ENCODE measurements at regions not wholly inside any gene's neighbourhood (a gene's known extent, or its start where the extent isn't known, plus 50 kb on each side); places are given as distances from the start of the nearest gene placed in this dataset.

DNA sequence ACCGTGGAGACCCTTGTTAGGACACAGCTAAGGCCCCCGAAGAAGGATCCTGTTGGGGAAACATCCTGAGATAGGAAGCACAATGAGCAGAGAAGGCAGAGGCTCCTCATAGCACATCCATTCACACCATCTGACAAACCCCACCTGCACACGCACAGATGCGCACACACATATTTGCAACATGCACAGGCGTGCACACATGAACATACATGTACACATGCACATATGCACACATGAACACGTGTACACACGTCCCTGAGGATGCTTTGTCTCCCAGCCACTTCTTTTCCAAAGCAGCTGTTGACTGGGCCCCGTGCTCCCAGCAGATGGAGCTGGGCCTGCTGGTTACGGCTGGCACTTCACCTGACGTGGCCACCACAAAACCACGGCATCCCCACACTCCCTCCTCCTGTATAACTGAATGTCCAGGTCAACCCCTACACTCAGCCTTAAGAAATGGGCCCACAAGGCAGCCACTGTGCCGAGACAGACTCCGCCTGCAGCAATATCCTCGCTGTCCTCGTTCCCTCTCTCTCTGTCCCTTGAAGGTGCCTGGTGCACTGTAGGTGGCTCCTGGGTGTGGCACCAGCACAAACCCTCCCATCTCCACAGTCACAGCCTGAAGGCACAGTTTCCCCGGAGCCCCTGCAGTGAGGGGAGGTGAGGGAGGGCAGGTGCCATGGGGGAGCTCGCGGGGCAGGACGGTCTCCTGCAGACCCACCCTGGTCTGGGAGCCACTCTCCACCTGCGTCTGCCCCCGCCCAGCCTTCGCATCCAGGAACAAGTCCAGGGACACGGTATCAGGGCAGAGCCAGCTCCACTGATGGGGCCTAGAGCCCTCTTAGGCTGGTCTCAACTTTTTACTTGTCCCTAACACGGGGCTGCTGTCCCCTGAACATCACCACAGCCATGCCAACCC is 183.0 kb downstream of the RBFOX3 start:
- Histone ChIP-seq H3K4me1 (ENCODE audit: control insufficient read depth in 1 of 2, insufficient read depth in 2 of 2, low read length in 2 of 2) (peaks cover 0 to 3% of the 10 kb centered on the region in 2 experiments; a peak in 1 of 4 replicates), H3K9me3 (ENCODE audit: control insufficient read depth in 1 of 2, insufficient read depth in 1 of 2, low read depth in 1 of 2, low read length in 2 of 2) (no peaks in the 10 kb centered on the region), H3K79me2 (ENCODE audit: insufficient read depth, low read length) (no peaks in the 10 kb centered on the region), H4K20me1 (ENCODE audit: insufficient read depth) (no peaks in the 10 kb centered on the region), H3K9ac (ENCODE audit: low read length) (no peak overlapping the region), H2AFZ (ENCODE audit: low read depth, low read length, poor library complexity, severe bottlenecking) (no peak overlapping the region), H3K9me2 (ENCODE audit: insufficient read depth) (no peaks in the 10 kb centered on the region), H3K36me3 (ENCODE audit: control insufficient read depth in 1 of 2, insufficient read depth in 2 of 2, low read length in 2 of 2) (no peaks in the 10 kb centered on the region), H3K27ac (ENCODE audit: low read depth, low read length) (no peak overlapping the region), H3K4me2 (ENCODE audit: low read length) (no peak overlapping the region), H3K27me3 (ENCODE audit: insufficient read depth, low read length) (peaks cover 8% of the 10 kb centered on the region; the same call in 1 of the 2 replicates), H3K4me3 (replicated peaks in 1 of 2; ENCODE audit: low read depth in 1 of 2, low read length in 2 of 2) (no peak overlapping the region)
- RAD21 ChIA-PET (ENCODE audit: low non-redundant PET in 1 of 2, low total read pairs in 2 of 2, uncharacterized antibody in 2 of 2, unreplicated experiment in 2 of 2): no interaction called here
- POLR2A ChIA-PET: no interaction called here
- CTCF ChIA-PET: no interaction called here
- peak; percentile 56 for ATAC-seq
- intact Hi-C loops (cut with micrococcal nuclease): loop anchor here (5.0 kb wide), 1 partner anchor 184 kb away; the partner anchor contains the start of gene RBFOX3
- no TSS peak for BruUV-seq (replicated peaks)
- no peak for DNase-seq (ENCODE audit: low read depth, low spot score)
- no peak for TF ChIP-seq YY1 (IDR thresholded peaks at IDR 0.05; ENCODE audit: extremely low read depth, insufficient replicate concordance, low read depth, low read length)
- TF ChIP-seq, protein P1, sequence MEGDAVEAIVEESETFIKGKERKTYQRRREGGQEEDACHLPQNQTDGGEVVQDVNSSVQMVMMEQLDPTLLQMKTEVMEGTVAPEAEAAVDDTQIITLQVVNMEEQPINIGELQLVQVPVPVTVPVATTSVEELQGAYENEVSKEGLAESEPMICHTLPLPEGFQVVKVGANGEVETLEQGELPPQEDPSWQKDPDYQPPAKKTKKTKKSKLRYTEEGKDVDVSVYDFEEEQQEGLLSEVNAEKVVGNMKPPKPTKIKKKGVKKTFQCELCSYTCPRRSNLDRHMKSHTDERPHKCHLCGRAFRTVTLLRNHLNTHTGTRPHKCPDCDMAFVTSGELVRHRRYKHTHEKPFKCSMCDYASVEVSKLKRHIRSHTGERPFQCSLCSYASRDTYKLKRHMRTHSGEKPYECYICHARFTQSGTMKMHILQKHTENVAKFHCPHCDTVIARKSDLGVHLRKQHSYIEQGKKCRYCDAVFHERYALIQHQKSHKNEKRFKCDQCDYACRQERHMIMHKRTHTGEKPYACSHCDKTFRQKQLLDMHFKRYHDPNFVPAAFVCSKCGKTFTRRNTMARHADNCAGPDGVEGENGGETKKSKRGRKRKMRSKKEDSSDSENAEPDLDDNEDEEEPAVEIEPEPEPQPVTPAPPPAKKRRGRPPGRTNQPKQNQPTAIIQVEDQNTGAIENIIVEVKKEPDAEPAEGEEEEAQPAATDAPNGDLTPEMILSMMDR (IDR thresholded peaks at IDR 0.05 in 2 of 3, conservative IDR thresholded peaks at IDR 0.05 in 1 of 3; ENCODE audit: borderline replicate concordance in 1 of 3, insufficient read depth in 1 of 3, low read depth in 2 of 3, low read length in 2 of 3): peak in 2 of 3 experiments; percentile 21 to 23; a peak in 4 of 6 replicates
- no peak; the same call in 1 of the 2 replicates for TF ChIP-seq RAD21 (IDR thresholded peaks at IDR 0.05; ENCODE audit: low read depth)
- TF ChIP-seq, protein P2, sequence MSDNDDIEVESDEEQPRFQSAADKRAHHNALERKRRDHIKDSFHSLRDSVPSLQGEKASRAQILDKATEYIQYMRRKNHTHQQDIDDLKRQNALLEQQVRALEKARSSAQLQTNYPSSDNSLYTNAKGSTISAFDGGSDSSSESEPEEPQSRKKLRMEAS (IDR thresholded peaks at IDR 0.05): no peak
- TF ChIP-seq TCF7L2 (IDR thresholded peaks at IDR 0.05; ENCODE audit: borderline replicate concordance, extremely low read depth, insufficient read depth, insufficient read length): no peak
